K562 (cell line): ENCODE measurements at regions not wholly inside any gene's neighbourhood (a gene's known extent, or its start where the extent isn't known, plus 50 kb on each side); places are given as distances from the start of the nearest gene placed in this dataset.

Experiments used
- CBX5 ChIP-seq: IDR thresholded peaks from 2 replicates; pipeline ENCODE4 v1.6.1; 2014; ENCODE audit warnings: low read depth, borderline replicate concordance
- SMARCB1 ChIP-seq: IDR thresholded peaks from 2 replicates; pipeline ENCODE4 v1.6.1; 2011; ENCODE audit warnings: improper control_type of control experiment, low read depth; ENCODE audit not compliant: insufficient read length
- TF ChIP-seq, protein P1 (sequence below), 2 experiments: fragments of 450-650 bp; IDR thresholded peaks; 2 replicates each; pipeline ENCODE4 v1.6.1; 2016; ENCODE audit warnings: mild to moderate bottlenecking in 2 of 2, borderline replicate concordance in 1 of 2, low read depth in 1 of 2, moderate library complexity in 1 of 2
- TF ChIP-seq, protein P2 (sequence below): sonication (generic); formaldehyde crosslinking; IDR thresholded peaks from 2 replicates; pipeline ENCODE4 v1.8.1; 2023; ENCODE audit warnings: mild to moderate bottlenecking, missing genetic modification reagents

DNA sequence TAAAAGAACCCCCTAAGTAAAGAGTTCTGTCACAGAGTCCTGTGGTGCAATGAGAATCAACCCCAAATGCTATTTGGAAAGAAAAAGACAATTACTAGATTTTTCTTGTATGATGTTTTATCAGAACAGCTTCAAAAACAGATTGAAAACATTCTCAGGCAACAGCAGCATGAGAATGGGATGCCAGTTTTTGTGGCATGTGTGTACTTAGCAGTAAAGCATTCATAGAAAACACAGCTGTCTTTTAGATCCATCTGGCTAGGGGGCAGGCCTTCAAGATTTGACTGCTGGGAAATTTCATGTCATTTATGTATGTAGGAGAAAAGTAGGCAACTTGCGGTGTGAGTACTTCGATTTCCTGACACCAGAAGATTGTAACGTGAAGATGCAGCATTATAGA is 170.5 kb upstream of the HTR2A start (continued):
- TF ChIP-seq, protein P1, sequence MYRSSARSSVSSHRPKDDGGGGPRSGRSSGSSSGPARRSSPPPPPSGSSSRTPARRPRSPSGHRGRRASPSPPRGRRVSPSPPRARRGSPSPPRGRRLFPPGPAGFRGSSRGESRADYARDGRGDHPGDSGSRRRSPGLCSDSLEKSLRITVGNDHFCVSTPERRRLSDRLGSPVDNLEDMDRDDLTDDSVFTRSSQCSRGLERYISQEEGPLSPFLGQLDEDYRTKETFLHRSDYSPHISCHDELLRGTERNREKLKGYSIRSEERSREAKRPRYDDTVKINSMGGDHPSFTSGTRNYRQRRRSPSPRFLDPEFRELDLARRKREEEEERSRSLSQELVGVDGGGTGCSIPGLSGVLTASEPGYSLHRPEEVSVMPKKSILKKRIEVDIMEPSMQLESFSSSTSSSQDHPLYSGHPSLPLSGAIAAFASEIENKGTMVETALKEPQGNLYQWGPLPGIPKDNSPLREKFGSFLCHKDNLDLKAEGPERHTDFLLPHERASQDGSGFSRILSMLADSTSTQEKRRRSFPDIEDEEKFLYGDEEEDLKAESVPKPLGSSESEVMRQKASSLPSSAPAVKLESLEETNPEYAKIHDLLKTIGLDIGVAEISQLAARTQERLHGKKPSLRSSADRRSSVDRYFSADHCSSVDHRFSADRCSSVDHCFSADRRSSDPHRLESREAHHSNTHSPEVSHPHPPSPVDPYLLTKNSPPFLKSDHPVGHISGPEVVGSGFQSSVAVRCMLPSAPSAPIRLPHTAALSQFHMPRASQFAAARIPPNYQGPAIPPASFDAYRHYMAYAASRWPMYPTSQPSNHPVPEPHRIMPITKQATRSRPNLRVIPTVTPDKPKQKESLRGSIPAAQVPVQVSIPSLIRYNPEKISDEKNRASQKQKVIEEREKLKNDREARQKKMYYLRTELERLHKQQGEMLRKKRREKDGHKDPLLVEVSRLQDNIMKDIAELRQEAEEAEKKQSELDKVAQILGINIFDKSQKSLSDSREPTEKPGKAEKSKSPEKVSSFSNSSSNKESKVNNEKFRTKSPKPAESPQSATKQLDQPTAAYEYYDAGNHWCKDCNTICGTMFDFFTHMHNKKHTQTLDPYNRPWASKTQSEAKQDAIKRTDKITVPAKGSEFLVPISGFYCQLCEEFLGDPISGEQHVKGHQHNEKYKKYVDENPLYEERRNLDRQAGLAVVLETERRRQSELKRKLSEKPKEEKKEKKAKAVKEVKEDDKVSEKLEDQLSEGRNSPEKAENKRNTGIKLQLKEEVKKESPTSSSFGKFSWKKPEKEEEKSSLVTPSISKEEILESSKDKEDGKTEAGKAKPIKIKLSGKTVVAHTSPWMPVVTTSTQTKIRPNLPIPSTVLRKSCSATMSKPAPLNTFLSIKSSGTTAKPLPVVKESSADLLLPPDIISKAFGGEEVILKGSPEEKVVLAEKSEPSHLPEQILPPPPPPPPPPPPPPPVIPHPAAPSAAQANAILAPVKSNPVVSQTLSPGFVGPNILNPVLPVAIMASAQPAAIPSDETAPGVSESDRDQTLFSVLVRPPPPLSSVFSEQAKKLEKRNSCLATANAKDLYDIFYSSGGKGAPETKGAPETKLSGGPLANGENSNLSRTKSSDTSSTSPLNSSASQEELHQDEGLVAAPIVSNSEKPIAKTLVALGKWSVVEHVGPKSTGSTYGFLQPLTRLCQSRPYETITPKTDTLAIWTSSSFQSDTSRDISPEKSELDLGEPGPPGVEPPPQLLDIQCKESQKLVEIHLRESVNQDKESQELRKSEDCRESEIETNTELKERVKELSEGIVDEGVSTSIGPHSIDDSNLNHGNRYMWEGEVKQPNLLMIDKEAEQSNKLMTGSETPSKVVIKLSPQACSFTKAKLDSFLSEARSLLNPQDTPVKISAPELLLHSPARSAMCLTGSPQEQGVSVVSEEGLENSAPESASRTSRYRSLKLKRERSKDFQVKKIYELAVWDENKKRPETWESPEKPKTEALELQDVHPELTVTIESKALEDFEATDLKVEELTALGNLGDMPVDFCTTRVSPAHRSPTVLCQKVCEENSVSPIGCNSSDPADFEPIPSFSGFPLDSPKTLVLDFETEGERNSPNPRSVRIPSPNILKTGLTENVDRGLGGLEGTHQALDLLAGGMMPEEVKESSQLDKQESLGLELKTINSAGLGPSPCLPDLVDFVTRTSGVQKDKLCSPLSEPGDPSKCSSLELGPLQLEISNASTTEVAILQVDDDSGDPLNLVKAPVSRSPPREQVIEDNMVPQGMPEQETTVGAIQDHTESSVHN (IDR thresholded peaks at IDR 0.05; ENCODE audit: borderline replicate concordance in 1 of 2, low read depth in 1 of 2), result no peak
- TF ChIP-seq SMARCB1, result no peak
- TF ChIP-seq, protein P2, sequence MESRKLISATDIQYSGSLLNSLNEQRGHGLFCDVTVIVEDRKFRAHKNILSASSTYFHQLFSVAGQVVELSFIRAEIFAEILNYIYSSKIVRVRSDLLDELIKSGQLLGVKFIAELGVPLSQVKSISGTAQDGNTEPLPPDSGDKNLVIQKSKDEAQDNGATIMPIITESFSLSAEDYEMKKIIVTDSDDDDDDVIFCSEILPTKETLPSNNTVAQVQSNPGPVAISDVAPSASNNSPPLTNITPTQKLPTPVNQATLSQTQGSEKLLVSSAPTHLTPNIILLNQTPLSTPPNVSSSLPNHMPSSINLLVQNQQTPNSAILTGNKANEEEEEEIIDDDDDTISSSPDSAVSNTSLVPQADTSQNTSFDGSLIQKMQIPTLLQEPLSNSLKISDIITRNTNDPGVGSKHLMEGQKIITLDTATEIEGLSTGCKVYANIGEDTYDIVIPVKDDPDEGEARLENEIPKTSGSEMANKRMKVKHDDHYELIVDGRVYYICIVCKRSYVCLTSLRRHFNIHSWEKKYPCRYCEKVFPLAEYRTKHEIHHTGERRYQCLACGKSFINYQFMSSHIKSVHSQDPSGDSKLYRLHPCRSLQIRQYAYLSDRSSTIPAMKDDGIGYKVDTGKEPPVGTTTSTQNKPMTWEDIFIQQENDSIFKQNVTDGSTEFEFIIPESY (CRISPR knock-in tag), result no peak
- TF ChIP-seq CBX5, result no peak
